Endothelial cell of umbilical vein (primary cell): ENCODE measurements at regions not wholly inside any gene's neighbourhood (a gene's known extent, or its start where the extent isn't known, plus 50 kb on each side); places are given as distances from the start of the nearest gene placed in this dataset.

Experiments
- BruUV-seq: library from RNA; stranded (reverse); fragments of 400-500 nt; replicated peaks from 2 replicates; lab custom pipeline; 2021; lab: Mats Ljungman, UMichigan
- CTCF ChIA-PET: fragments of 300-600, 350-600 bp; sonication (Branson Sonifier 250); formaldehyde crosslinking; loops from one replicate; lab custom pipeline; 2021; ENCODE audit warnings: antibody characterized with exemption, inconsistent platforms; lab: Charles Lee
- POLR2A ChIA-PET: fragments of 300-600, 350-600 bp; sonication (Branson Sonifier 250); formaldehyde crosslinking; loops from one replicate; lab custom pipeline; 2021; ENCODE audit warnings: antibody characterized with exemption, inconsistent platforms; lab: Charles Lee
- DNase-seq: peaks from one replicate; pipeline ENCODE4 v3.0.0-alpha.2; 2011; ENCODE audit warnings: low read depth, low spot score
- FAIRE-seq: peaks from 2 replicates; lab custom pipeline; 2011; peaks lifted over from hg19 to GRCh38; lab: Jason Lieb, UNC
- H2AFZ ChIP-seq: 2 replicates; pipeline ENCODE4 v1.6.0; 2012; ENCODE audit warnings: low read depth, low read length, control low read depth, inconsistent platforms
- H3K27ac ChIP-seq: 2 replicates; pipeline ENCODE4 v1.5.1; 2011; ENCODE audit warnings: low read depth, mild to moderate bottlenecking, control low read depth, low read length, moderate library complexity; ENCODE audit not compliant: insufficient read depth
- H3K27me3 ChIP-seq, 2 experiments: 2 replicates each; pipeline versions ENCODE4 v1.6.0 to v1.6.1; 2011; ENCODE audit warnings: low read length in 2 of 2, mixed read lengths in 1 of 2; ENCODE audit not compliant: control insufficient read depth in 2 of 2, insufficient read depth in 2 of 2
- H3K36me3 ChIP-seq, 2 experiments: 2 replicates in 1 of 2; 3 replicates in 1 of 2; pipeline ENCODE4 v1.5.1; 2011; ENCODE audit warnings: low read length in 2 of 2, mild to moderate bottlenecking in 1 of 2, moderate library complexity in 1 of 2; ENCODE audit not compliant: control insufficient read depth in 2 of 2, insufficient read depth in 2 of 2; ENCODE audit errors: extremely low read depth in 1 of 2
- H3K4me1 ChIP-seq: 3 replicates; pipeline ENCODE4 v1.5.1; 2011; ENCODE audit warnings: mild to moderate bottlenecking, low read length; ENCODE audit not compliant: control insufficient read depth, insufficient read depth; ENCODE audit errors: extremely low read depth
- H3K4me2 ChIP-seq: 2 replicates; pipeline ENCODE4 v1.6.1; 2011; ENCODE audit warnings: low read length, control low read depth, mixed read lengths; ENCODE audit not compliant: insufficient read depth
- H3K4me3 ChIP-seq, 3 experiments: fragments of 200-600 bp in 1 of 3; sonication (generic), shearing (Covaris generic) in 1 of 3; replicated peaks in 1 of 3; 2 replicates each; pipeline ENCODE4 v1.5.1; 2011 to 2016; ENCODE audit warnings: control low read depth in 3 of 3, low read length in 3 of 3, mild to moderate bottlenecking in 2 of 3, inconsistent platforms in 1 of 3, low read depth in 1 of 3, moderate library complexity in 1 of 3; ENCODE audit not compliant: insufficient read depth in 1 of 3
- H3K79me2 ChIP-seq: 2 replicates; pipeline ENCODE4 v1.6.0; 2012; ENCODE audit warnings: low read length, inconsistent platforms; ENCODE audit not compliant: control insufficient read depth, insufficient read depth
- H3K9ac ChIP-seq: replicated peaks from 2 replicates; pipeline ENCODE3; 2011; ENCODE audit warnings: low read length, control low read depth; ENCODE audit not compliant: insufficient read depth; ENCODE audit errors: extremely low read depth
- H3K9me1 ChIP-seq: replicated peaks from 3 replicates; pipeline ENCODE4 v1.6.0; 2011; ENCODE audit warnings: mild to moderate bottlenecking, low read length; ENCODE audit not compliant: control insufficient read depth, insufficient read depth; ENCODE audit errors: extremely low read depth
- H3K9me3 ChIP-seq: replicated peaks from 2 replicates; pipeline ENCODE4 v1.5.1; 2012; ENCODE audit warnings: low read length, inconsistent platforms; ENCODE audit not compliant: control insufficient read depth, insufficient read depth
- H4K20me1 ChIP-seq: replicated peaks from 2 replicates; pipeline ENCODE3; 2011; ENCODE audit warnings: mild to moderate bottlenecking, low read length; ENCODE audit not compliant: control insufficient read depth, insufficient read depth; ENCODE audit errors: extremely low read depth
- EZH2 ChIP-seq: IDR thresholded peaks from 2 replicates; pipeline ENCODE4 v1.6.1; 2012; ENCODE audit warnings: borderline replicate concordance, low read depth, mild to moderate bottlenecking, moderate library complexity, low read length, inconsistent platforms; ENCODE audit not compliant: severe bottlenecking
- FOS ChIP-seq: IDR thresholded peaks from 2 replicates; pipeline ENCODE4 v1.6.1; 2011; ENCODE audit warnings: mild to moderate bottlenecking, low read length, moderate library complexity, borderline replicate concordance; ENCODE audit not compliant: insufficient read depth
- GATA2 ChIP-seq: IDR thresholded peaks from 2 replicates; pipeline ENCODE4 v1.7.0; 2011; ENCODE audit warnings: low read depth, mild to moderate bottlenecking, moderate library complexity, mixed read lengths, low read length; ENCODE audit not compliant: insufficient read length, insufficient read depth
- JUN ChIP-seq: IDR thresholded peaks from 2 replicates; pipeline ENCODE4 v1.6.1; 2011; ENCODE audit warnings: borderline replicate concordance, low read depth; ENCODE audit not compliant: insufficient read length, insufficient read depth
- MYC ChIP-seq: IDR thresholded peaks from one replicate; pipeline ENCODE4 v1.6.1; 2011; ENCODE audit warnings: mild to moderate bottlenecking, low read depth, low read length
- POLR2A ChIP-seq: IDR thresholded peaks from 2 replicates; pipeline ENCODE4 v1.6.1; 2012; ENCODE audit warnings: low read depth, mild to moderate bottlenecking, control low read depth, low read length
- POLR2AphosphoS5 ChIP-seq: IDR thresholded peaks from 2 replicates; pipeline ENCODE4 v1.6.1; 2012; ENCODE audit warnings: low read depth, mild to moderate bottlenecking, control low read depth, low read length, moderate library complexity; ENCODE audit not compliant: insufficient read depth
- dilution Hi-C: fragments of 300-500 bp; cut with MboI; formaldehyde crosslinking; loops from one replicate; pipeline ENCODE4 v1.15.0; 2019; ENCODE audit warnings: low sequenced_read_pairs; ENCODE audit not compliant: extremely low pct_ligation_motif_present
- intact Hi-C: fragments of 100-400 bp; cut with micrococcal nuclease; formaldehyde crosslinking; loops from one replicate; pipeline ENCODE4 v1.10.0; 2022
- TF ChIP-seq, protein P1 (sequence below): IDR thresholded peaks from 2 replicates; pipeline ENCODE4 v1.6.1; 2011; ENCODE audit not compliant: insufficient read depth, insufficient read length
- TF ChIP-seq, protein P2 (sequence below), 2 donors: IDR thresholded peaks; 1 replicate in 1 of 2; 2 replicates in 1 of 2; pipeline ENCODE4 v1.5.1; 2011; ENCODE audit warnings: low read length in 2 of 2, mild to moderate bottlenecking in 2 of 2, moderate library complexity in 2 of 2, control low read depth in 1 of 2, inconsistent platforms in 1 of 2, low read depth in 1 of 2; ENCODE audit not compliant: insufficient read depth in 1 of 2; ENCODE audit errors: extremely low read depth in 1 of 2

GRCh38 chr4:91973479-91974153 is 330.1 kb upstream of the GRID2 start:
- no peaks in the 10 kb centered on the region for H3K27me3 ChIP-seq
- H3K9ac ChIP-seq = no peak overlapping the region
- no peak overlapping the region for H3K4me2 ChIP-seq
- H3K4me1 ChIP-seq = no peaks in the 10 kb centered on the region
- FAIRE-seq (no peak), DNase-seq (no peak)
- no peaks in the 10 kb centered on the region for H4K20me1 ChIP-seq
- ChIA-PET POLR2A (no interaction called here), CTCF (no interaction called here)
- intact Hi-C loops = no loop called here
- H3K9me3 ChIP-seq = no peaks in the 10 kb centered on the region
- H2AFZ ChIP-seq = no peak overlapping the region
- dilution Hi-C loops = no loop called here
- TF ChIP-seq JUN (no peak), POLR2AphosphoS5 (no peak)
- H3K27ac ChIP-seq = no peak overlapping the region
- no peak overlapping the region for H3K4me3 ChIP-seq
- BruUV-seq = no TSS peak
- H3K9me1 ChIP-seq = no peaks in the 10 kb centered on the region
- H3K79me2 ChIP-seq = no peaks in the 10 kb centered on the region
- H3K36me3 ChIP-seq = no peaks in the 10 kb centered on the region

GRCh38 chr4:91984466-91984865 is 319.3 kb upstream of the GRID2 start:
- dilution Hi-C loops (no loop called here), intact Hi-C loops (no loop called here)
- no peak overlapping the region for H3K4me3 ChIP-seq
- POLR2A ChIA-PET = no interaction called here
- FAIRE-seq = no peak
- H3K4me2 ChIP-seq = no peak overlapping the region
- no peaks in the 10 kb centered on the region for H4K20me1 ChIP-seq
- no peaks in the 10 kb centered on the region for H3K9me3 ChIP-seq
- CTCF ChIA-PET = no interaction called here
- H3K4me1 ChIP-seq = no peaks in the 10 kb centered on the region
- no peaks in the 10 kb centered on the region for H3K36me3 ChIP-seq
- H3K27ac ChIP-seq = no peak overlapping the region
- H2AFZ ChIP-seq = no peak overlapping the region
- DNase-seq = no peak
- no peaks in the 10 kb centered on the region for H3K79me2 ChIP-seq
- TF ChIP-seq, protein P1, sequence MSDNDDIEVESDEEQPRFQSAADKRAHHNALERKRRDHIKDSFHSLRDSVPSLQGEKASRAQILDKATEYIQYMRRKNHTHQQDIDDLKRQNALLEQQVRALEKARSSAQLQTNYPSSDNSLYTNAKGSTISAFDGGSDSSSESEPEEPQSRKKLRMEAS = no peak
- TF ChIP-seq MYC = no peak
- TF ChIP-seq GATA2 = no peak
- TF ChIP-seq FOS = no peak
- no peak for TF ChIP-seq EZH2
- no peak for TF ChIP-seq POLR2A
- TF ChIP-seq POLR2AphosphoS5 = no peak
- TF ChIP-seq JUN = no peak
- TF ChIP-seq, protein P2, sequence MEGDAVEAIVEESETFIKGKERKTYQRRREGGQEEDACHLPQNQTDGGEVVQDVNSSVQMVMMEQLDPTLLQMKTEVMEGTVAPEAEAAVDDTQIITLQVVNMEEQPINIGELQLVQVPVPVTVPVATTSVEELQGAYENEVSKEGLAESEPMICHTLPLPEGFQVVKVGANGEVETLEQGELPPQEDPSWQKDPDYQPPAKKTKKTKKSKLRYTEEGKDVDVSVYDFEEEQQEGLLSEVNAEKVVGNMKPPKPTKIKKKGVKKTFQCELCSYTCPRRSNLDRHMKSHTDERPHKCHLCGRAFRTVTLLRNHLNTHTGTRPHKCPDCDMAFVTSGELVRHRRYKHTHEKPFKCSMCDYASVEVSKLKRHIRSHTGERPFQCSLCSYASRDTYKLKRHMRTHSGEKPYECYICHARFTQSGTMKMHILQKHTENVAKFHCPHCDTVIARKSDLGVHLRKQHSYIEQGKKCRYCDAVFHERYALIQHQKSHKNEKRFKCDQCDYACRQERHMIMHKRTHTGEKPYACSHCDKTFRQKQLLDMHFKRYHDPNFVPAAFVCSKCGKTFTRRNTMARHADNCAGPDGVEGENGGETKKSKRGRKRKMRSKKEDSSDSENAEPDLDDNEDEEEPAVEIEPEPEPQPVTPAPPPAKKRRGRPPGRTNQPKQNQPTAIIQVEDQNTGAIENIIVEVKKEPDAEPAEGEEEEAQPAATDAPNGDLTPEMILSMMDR (IDR thresholded peaks at IDR 0.05; ENCODE audit: extremely low read depth in 1 of 2, insufficient read depth in 1 of 2, low read depth in 1 of 2, low read length in 2 of 2) = no peak
- BruUV-seq = no TSS peak
- no peaks in the 10 kb centered on the region for H3K9me1 ChIP-seq
- H3K9ac ChIP-seq = no peak overlapping the region
- no peaks in the 10 kb centered on the region for H3K27me3 ChIP-seq
